Cardiac muscle cell (in vitro differentiated cells and primary cell): ENCODE measurements at regions not wholly inside any gene's neighbourhood (a gene's known extent, or its start where the extent isn't known, plus 50 kb on each side); places are given as distances from the start of the nearest gene placed in this dataset.

Source experiments
- DNase-seq, 2 donors: peaks; one replicate each; pipeline versions ENCODE4 v3.0.0 to v3.0.0-alpha.2; 2010 to 2017; ENCODE audit warnings: low read depth in 1 of 2, low spot score in 1 of 2
- H3K27ac ChIP-seq: fragments of 200-600 bp; sonication (generic); 2 replicates; pipeline ENCODE4 v1.5.1; 2016
- H3K27me3 ChIP-seq: fragments of 200-600 bp; sonication (generic); 2 replicates; pipeline ENCODE4 v1.6.0; 2016; ENCODE audit warnings: control low read depth
- H3K36me3 ChIP-seq: fragments of 200-600 bp; sonication (generic); 2 replicates; pipeline ENCODE4 v1.5.1; 2016; ENCODE audit warnings: control low read depth
- H3K4me1 ChIP-seq: fragments of 200-600 bp; sonication (generic); 2 replicates; pipeline ENCODE4 v1.8.1; 2017; ENCODE audit warnings: low read depth, mild to moderate bottlenecking, mixed run types
- H3K4me3 ChIP-seq: fragments of 200-600 bp; sonication (generic); 2 replicates; pipeline ENCODE4 v1.5.1; 2016; ENCODE audit warnings: mild to moderate bottlenecking
- H3K9me3 ChIP-seq: fragments of 200-600 bp; sonication (generic); 2 replicates; pipeline ENCODE4 v1.5.1; 2017; ENCODE audit warnings: low read depth, mild to moderate bottlenecking, control low read depth
- CTCF ChIP-seq: IDR thresholded peaks from 2 replicates; pipeline ENCODE4 v1.5.1; 2012; ENCODE audit warnings: low read depth, mild to moderate bottlenecking, low read length

- Histone ChIP-seq H3K36me3 (no peaks in the 10 kb centered on the region), H3K27me3 (no peaks in the 10 kb centered on the region), H3K9me3 (no peaks in the 10 kb centered on the region), H3K27ac (no peak overlapping the region), H3K4me1 (peaks cover 11% of the 10 kb centered on the region), H3K4me3 (no peak overlapping the region)
- TF ChIP-seq CTCF = no peak
- no peak for DNase-seq
These were observed 1252.3 kb upstream of the TENM3 start for GRCh38 chr4:180990931-180991330.

GRCh38 chr4:180993244-180993836 lies 1249.9 kb upstream of the TENM3 start:
- H3K4me3 ChIP-seq = no peak overlapping the region
- DNase-seq = no peak
- H3K27me3 ChIP-seq = no peaks in the 10 kb centered on the region
- no peak overlapping the region for H3K27ac ChIP-seq
- no peaks in the 10 kb centered on the region for H3K36me3 ChIP-seq
- no peak for TF ChIP-seq CTCF
- peaks cover 11% of the 10 kb centered on the region for H3K4me1 ChIP-seq
- H3K9me3 ChIP-seq = no peaks in the 10 kb centered on the region

GRCh38 chr4:180994722-180995121 lies 1248.5 kb upstream of the TENM3 start:
- Histone ChIP-seq H3K27ac (no peak overlapping the region), H3K36me3 (no peaks in the 10 kb centered on the region), H3K4me3 (no peak overlapping the region), H3K9me3 (no peaks in the 10 kb centered on the region), H3K4me1 (peaks cover 11% of the 10 kb centered on the region), H3K27me3 (no peaks in the 10 kb centered on the region)
- TF ChIP-seq CTCF = no peak
- no peak for DNase-seq

GRCh38 chr4:180999217-180999616 lies 1244.0 kb upstream of the TENM3 start:
- H3K27me3 ChIP-seq = no peaks in the 10 kb centered on the region
- H3K4me1 ChIP-seq = no peaks in the 10 kb centered on the region
- H3K4me3 ChIP-seq = no peak overlapping the region
- no peaks in the 10 kb centered on the region for H3K36me3 ChIP-seq
- no peak overlapping the region for H3K27ac ChIP-seq
- H3K9me3 ChIP-seq = no peaks in the 10 kb centered on the region
- no peak for DNase-seq
- TF ChIP-seq CTCF = no peak

- no peaks in the 10 kb centered on the region for H3K36me3 ChIP-seq
- DNase-seq = no peak
- no peaks in the 10 kb centered on the region for H3K27me3 ChIP-seq
- H3K4me1 ChIP-seq = no peaks in the 10 kb centered on the region
- no peaks in the 10 kb centered on the region for H3K9me3 ChIP-seq
- H3K4me3 ChIP-seq = no peak overlapping the region
- TF ChIP-seq CTCF = no peak
- no peak overlapping the region for H3K27ac ChIP-seq
These were observed 1239.1 kb upstream of the TENM3 start for GRCh38 chr4:181004056-181004455.
